CD4-positive, CD25-positive, alpha-beta regulatory T cell (primary cell): ENCODE measurements at regions not wholly inside any gene's neighbourhood (a gene's known extent, or its start where the extent isn't known, plus 50 kb on each side); places are given as distances from the start of the nearest gene placed in this dataset.

Experiments
- ATAC-seq, 2 donors: fragments of 150-1000 bp; cut with Tn5 transposase; one replicate each; pipeline ENCODE4 v1.10.0; 2021; ENCODE audit warnings: low read depth in 2 of 2, moderate number of reproducible peaks in 2 of 2, moderate library complexity in 1 of 2
- DNase-seq, 3 donors: peaks; one replicate each; pipeline versions ENCODE4 v3.0.0 to v3.0.0-alpha.2; 2012 to 2022; ENCODE audit warnings: mixed read lengths in 1 of 3
- H3K27ac ChIP-seq: one replicate; pipeline ENCODE4 v1.7.0; 2013; ENCODE audit warnings: mild to moderate bottlenecking, low read length; ENCODE audit not compliant: insufficient read depth, poor library complexity, severe bottlenecking
- H3K27me3 ChIP-seq: one replicate; pipeline ENCODE4 v1.7.0; 2013; ENCODE audit warnings: low read length; ENCODE audit not compliant: control insufficient read depth, insufficient read depth
- H3K36me3 ChIP-seq: one replicate; pipeline ENCODE4 v1.7.0; 2013; ENCODE audit warnings: mild to moderate bottlenecking, low read length, moderate library complexity; ENCODE audit not compliant: control insufficient read depth, insufficient read depth
- H3K4me1 ChIP-seq: 2 replicates; pipeline ENCODE4 v1.7.0; 2013; ENCODE audit warnings: mild to moderate bottlenecking, low read length; ENCODE audit not compliant: insufficient read depth, control insufficient read depth, poor library complexity, severe bottlenecking
- H3K4me3 ChIP-seq: one replicate; pipeline ENCODE4 v1.7.0; 2013; ENCODE audit warnings: low read depth, mild to moderate bottlenecking, low read length, moderate library complexity
- H3K9me3 ChIP-seq, 2 experiments: 1 replicate in 1 of 2; 2 replicates in 1 of 2; pipeline ENCODE4 v1.7.0; 2013; ENCODE audit warnings: low read length in 2 of 2, mild to moderate bottlenecking in 1 of 2, moderate library complexity in 1 of 2; ENCODE audit not compliant: control insufficient read depth in 2 of 2
- H3K27ac Mint-ChIP-seq, 3 donors: one replicate each; pipeline ENCODE4 v1.8.0; 2020 to 2022; ENCODE audit warnings: mild to moderate bottlenecking in 3 of 3, mixed read lengths in 3 of 3, moderate library complexity in 2 of 3
- H3K27me3 Mint-ChIP-seq: one replicate; pipeline ENCODE4 v1.8.0; 2022; ENCODE audit warnings: mild to moderate bottlenecking, mixed read lengths
- H3K36me3 Mint-ChIP-seq: one replicate; pipeline ENCODE4 v1.8.0; 2020; ENCODE audit warnings: mixed read lengths
- H3K4me1 Mint-ChIP-seq, 4 donors: one replicate each; pipeline ENCODE4 v1.8.0; 2020 to 2022; ENCODE audit warnings: mixed read lengths in 4 of 4, mild to moderate bottlenecking in 1 of 4
- H3K4me3 Mint-ChIP-seq, 4 donors: one replicate each; pipeline ENCODE4 v1.8.0; 2020 to 2022; ENCODE audit warnings: mild to moderate bottlenecking in 4 of 4, mixed read lengths in 4 of 4, moderate library complexity in 3 of 4
- H3K9me3 Mint-ChIP-seq, 7 donors: one replicate each; pipeline ENCODE4 v1.8.0; 2020 to 2022; ENCODE audit warnings: mixed read lengths in 7 of 7, mild to moderate bottlenecking in 3 of 7, moderate library complexity in 2 of 7

DNA sequence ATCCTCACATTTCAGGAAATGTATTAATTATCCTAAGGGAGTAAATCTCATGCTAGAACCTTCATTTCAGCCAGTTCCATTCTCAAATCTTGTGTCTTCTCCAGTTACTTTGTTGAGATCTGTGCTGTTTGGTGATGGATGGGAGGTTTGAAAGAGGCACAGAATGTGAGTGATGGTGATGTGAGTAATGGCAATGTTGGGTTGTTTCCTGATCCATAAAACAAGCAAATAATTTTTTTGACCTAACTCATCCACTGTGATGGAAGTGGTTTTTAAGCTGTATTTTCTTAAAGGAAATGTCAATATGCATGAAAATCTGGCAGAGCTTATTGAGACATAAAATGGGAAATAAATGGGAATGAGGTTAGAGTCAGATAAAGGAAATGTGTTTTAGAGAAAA lies 214.7 kb downstream of the CHRM3 start:
- Histone ChIP-seq H3K4me3 (no peak overlapping the region), H3K27ac (no peak overlapping the region), H3K27me3 (no peaks in the 10 kb centered on the region), H3K4me1 (no peaks in the 10 kb centered on the region), H3K9me3 (no peaks in the 10 kb centered on the region), H3K36me3 (no peaks in the 10 kb centered on the region)
- Mint-ChIP-seq H3K4me3 (no peak overlapping the region), H3K27ac (no peak overlapping the region), H3K27me3 (no peaks in the 10 kb centered on the region), H3K4me1 (peaks cover 0 to 1% (median 0%) of the 10 kb centered on the region in 4 donors), H3K9me3 (peaks cover 0 to 1% (median 0%) of the 10 kb centered on the region in 7 donors), H3K36me3 (no peaks in the 10 kb centered on the region)
- ATAC-seq, result no peak
- no peak for DNase-seq

GRCh38 chr1:239603530-239603929 lies 217.2 kb downstream of the CHRM3 start:
- peaks cover 0 to 1% (median 0%) of the 10 kb centered on the region in 7 donors for H3K9me3 Mint-ChIP-seq
- Histone ChIP-seq H3K4me3 (no peak overlapping the region), H3K27me3 (no peaks in the 10 kb centered on the region), H3K9me3 (no peaks in the 10 kb centered on the region), H3K27ac (no peak overlapping the region), H3K36me3 (no peaks in the 10 kb centered on the region), H3K4me1 (no peaks in the 10 kb centered on the region)
- no peak overlapping the region for H3K27ac Mint-ChIP-seq
- H3K27me3 Mint-ChIP-seq, result no peaks in the 10 kb centered on the region
- peaks cover 0 to 1% (median 0%) of the 10 kb centered on the region in 4 donors for H3K4me1 Mint-ChIP-seq
- no peak overlapping the region for H3K4me3 Mint-ChIP-seq
- DNase-seq (no peak), ATAC-seq (no peak)
- no peaks in the 10 kb centered on the region for H3K36me3 Mint-ChIP-seq

DNA sequence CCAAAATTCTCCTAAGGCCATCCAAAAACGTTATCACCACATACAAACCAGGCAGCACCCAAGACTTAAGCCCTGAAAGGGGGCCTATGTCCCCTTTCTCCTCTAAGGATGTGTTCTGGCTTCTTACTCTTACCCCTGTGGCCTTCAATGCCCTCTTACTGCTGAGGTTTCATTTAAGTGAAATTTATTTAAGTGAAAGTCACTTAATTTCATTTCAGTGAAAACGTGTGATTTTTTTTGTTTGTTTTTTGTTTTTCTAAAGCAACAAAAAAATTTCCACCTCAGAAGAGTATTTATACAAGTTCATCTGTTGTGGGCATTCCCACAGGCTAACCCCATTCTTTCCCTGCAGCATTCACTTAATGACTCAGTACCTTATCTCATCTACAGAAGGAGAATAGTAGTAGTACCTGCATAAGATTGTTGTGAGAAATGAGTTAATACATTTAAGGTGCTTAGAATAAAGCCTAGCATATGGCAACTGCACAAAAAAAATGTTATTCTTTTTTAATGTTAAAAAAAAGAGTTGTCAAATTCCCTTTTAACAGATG lies 220.6 kb downstream of the CHRM3 start:
- DNase-seq (no peak), ATAC-seq (no peak)
- no peaks in the 10 kb centered on the region for H3K4me1 ChIP-seq
- H3K4me3 ChIP-seq, result no peak overlapping the region
- H3K27me3 Mint-ChIP-seq, result no peaks in the 10 kb centered on the region
- no peak overlapping the region for H3K4me3 Mint-ChIP-seq
- H3K9me3 Mint-ChIP-seq, result no peaks in the 10 kb centered on the region
- no peak overlapping the region for H3K27ac Mint-ChIP-seq
- H3K36me3 ChIP-seq, result no peaks in the 10 kb centered on the region
- peaks cover 0 to 1% (median 0%) of the 10 kb centered on the region in 4 donors for H3K4me1 Mint-ChIP-seq
- H3K27me3 ChIP-seq, result no peaks in the 10 kb centered on the region
- H3K9me3 ChIP-seq, result no peaks in the 10 kb centered on the region
- H3K27ac ChIP-seq, result no peak overlapping the region
- no peaks in the 10 kb centered on the region for H3K36me3 Mint-ChIP-seq

DNA sequence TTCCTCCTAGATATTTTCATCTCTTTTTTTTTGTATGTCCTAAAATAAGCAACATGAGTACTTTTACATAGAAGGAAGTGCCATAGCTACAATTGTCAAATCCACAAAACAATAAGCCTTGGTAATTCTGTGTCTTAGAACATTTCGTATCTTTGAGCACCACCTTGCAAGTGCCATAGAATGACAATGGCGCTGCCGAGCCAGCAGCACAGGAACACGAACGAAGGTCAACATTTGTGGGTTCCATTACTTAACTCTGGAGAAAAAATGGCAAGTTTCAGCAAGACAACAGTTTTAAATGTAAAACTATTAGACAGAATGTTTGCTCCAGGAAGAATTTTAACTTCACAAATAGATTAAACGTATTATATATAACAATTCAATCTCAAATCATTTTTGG lies 222.1 kb downstream of the CHRM3 start:
- Mint-ChIP-seq H3K4me3 (no peak overlapping the region), H3K36me3 (no peaks in the 10 kb centered on the region), H3K27ac (no peak overlapping the region), H3K9me3 (no peaks in the 10 kb centered on the region), H3K4me1 (peaks cover 0 to 1% (median 0%) of the 10 kb centered on the region in 4 donors), H3K27me3 (no peaks in the 10 kb centered on the region)
- Histone ChIP-seq H3K4me1 (no peaks in the 10 kb centered on the region), H3K27ac (no peak overlapping the region), H3K4me3 (no peak overlapping the region), H3K9me3 (no peaks in the 10 kb centered on the region), H3K27me3 (no peaks in the 10 kb centered on the region), H3K36me3 (no peaks in the 10 kb centered on the region)
- ATAC-seq, result no peak
- no peak for DNase-seq

- no peak overlapping the region for H3K27ac ChIP-seq
- Mint-ChIP-seq H3K36me3 (no peaks in the 10 kb centered on the region), H3K27me3 (no peaks in the 10 kb centered on the region), H3K9me3 (peaks cover 0 to 3% (median 0%) of the 10 kb centered on the region in 7 donors), H3K4me3 (no peak overlapping the region), H3K27ac (no peak overlapping the region), H3K4me1 (no peaks in the 10 kb centered on the region)
- DNase-seq, result no peak
- H3K36me3 ChIP-seq, result no peaks in the 10 kb centered on the region
- H3K4me3 ChIP-seq, result no peak overlapping the region
- no peak for ATAC-seq
- H3K9me3 ChIP-seq, result no peaks in the 10 kb centered on the region
- no peaks in the 10 kb centered on the region for H3K4me1 ChIP-seq
- H3K27me3 ChIP-seq, result no peaks in the 10 kb centered on the region
Measured at GRCh38 chr1:239612379-239612778, 226.0 kb downstream of the CHRM3 start.

DNA sequence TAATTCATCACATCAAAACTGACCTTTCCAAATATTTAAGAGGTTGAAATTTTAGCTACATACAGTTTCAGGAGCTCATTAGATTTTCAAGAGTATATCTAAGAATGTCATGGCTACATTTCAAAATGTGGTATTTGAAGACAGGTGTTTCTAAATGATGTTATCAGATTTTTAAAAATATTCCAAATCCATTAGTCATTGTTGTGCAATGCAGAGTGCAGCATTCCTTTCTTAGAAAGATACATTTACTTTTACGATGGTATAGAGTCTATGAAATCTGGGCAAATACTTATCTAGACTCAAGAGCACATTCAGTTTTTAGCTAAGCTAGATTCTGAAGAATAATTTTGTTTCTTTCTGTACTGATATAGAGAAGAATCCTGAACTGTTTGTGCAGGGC lies 230.3 kb downstream of the CHRM3 start:
- no peaks in the 10 kb centered on the region for H3K27me3 Mint-ChIP-seq
- no peak for ATAC-seq
- no peak overlapping the region for H3K27ac Mint-ChIP-seq

GRCh38 chr1:239617259-239617658 lies 230.9 kb downstream of the CHRM3 start:
- peaks cover 0 to 4% (median 0%) of the 10 kb centered on the region in 4 donors for H3K4me1 Mint-ChIP-seq
- peaks cover 0 to 4% (median under 1%) of the 10 kb centered on the region in 7 donors for H3K9me3 Mint-ChIP-seq
- H3K4me3 ChIP-seq, result no peak overlapping the region
- no peaks in the 10 kb centered on the region for H3K9me3 ChIP-seq
- DNase-seq, result no peak
- no peaks in the 10 kb centered on the region for H3K36me3 ChIP-seq
- H3K27ac ChIP-seq, result no peak overlapping the region
- no peaks in the 10 kb centered on the region for H3K4me1 ChIP-seq
- H3K27me3 Mint-ChIP-seq, result no peaks in the 10 kb centered on the region
- H3K27ac Mint-ChIP-seq, result no peak overlapping the region
- H3K27me3 ChIP-seq, result no peaks in the 10 kb centered on the region
- H3K4me3 Mint-ChIP-seq, result no peak overlapping the region
- no peak for ATAC-seq
- no peaks in the 10 kb centered on the region for H3K36me3 Mint-ChIP-seq

More for the DNA sequence above, 230.3 kb downstream of the CHRM3 start:
- Mint-ChIP-seq H3K4me3 (no peak overlapping the region), H3K9me3 (peaks cover 0 to 4% (median 0%) of the 10 kb centered on the region in 7 donors), H3K36me3 (no peaks in the 10 kb centered on the region), H3K4me1 (peaks cover 0 to 4% (median 0%) of the 10 kb centered on the region in 4 donors)
- Histone ChIP-seq H3K4me1 (no peaks in the 10 kb centered on the region), H3K27ac (no peak overlapping the region), H3K4me3 (no peak overlapping the region), H3K9me3 (no peaks in the 10 kb centered on the region), H3K27me3 (no peaks in the 10 kb centered on the region), H3K36me3 (no peaks in the 10 kb centered on the region)
- DNase-seq, result no peak

- Mint-ChIP-seq H3K4me3 (no peak overlapping the region), H3K27ac (no peak overlapping the region), H3K36me3 (no peaks in the 10 kb centered on the region), H3K27me3 (no peaks in the 10 kb centered on the region), H3K9me3 (peaks cover 0 to 6% (median 3%) of the 10 kb centered on the region in 7 donors), H3K4me1 (peaks cover 0 to 4% (median 0%) of the 10 kb centered on the region in 4 donors)
- no peak for ATAC-seq
- Histone ChIP-seq H3K36me3 (no peaks in the 10 kb centered on the region), H3K4me1 (no peaks in the 10 kb centered on the region), H3K27ac (no peak overlapping the region), H3K4me3 (no peak overlapping the region), H3K9me3 (no peaks in the 10 kb centered on the region), H3K27me3 (no peaks in the 10 kb centered on the region)
- DNase-seq, result no peak
Measured at GRCh38 chr1:239617731-239618130, 231.4 kb downstream of the CHRM3 start.
